Activated CD8-positive, alpha-beta T cell treated with anti-CD3 and anti-CD28 coated beads for 36 hours (primary cell): ENCODE measurements at regions not wholly inside any gene's neighbourhood (a gene's known extent, or its start where the extent isn't known, plus 50 kb on each side); places are given as distances from the start of the nearest gene placed in this dataset.

ENCODE experiments used
- ATAC-seq: fragments of 200-7000 bp; cut with Tn5 transposase; one replicate; pipeline ENCODE4 v1.10.0; 2021; ENCODE audit warnings: mild to moderate bottlenecking, moderate library complexity
- CTCF ChIA-PET: fragments of 350-600 bp; sonication (Branson Sonifier 250); formaldehyde crosslinking; loops from one replicate; lab custom pipeline; 2021; ENCODE audit warnings: antibody characterized with exemption; lab: Charles Lee
- POLR2A ChIA-PET: fragments of 350-600 bp; sonication (Branson Sonifier 250); formaldehyde crosslinking; loops from one replicate; lab custom pipeline; 2021; ENCODE audit warnings: antibody characterized with exemption; lab: Charles Lee
- DNase-seq: peaks from one replicate; pipeline ENCODE4 v3.0.0-alpha.2; 2020
- H3K27ac Mint-ChIP-seq: one replicate; pipeline ENCODE4 v1.8.0; 2021; ENCODE audit warnings: mild to moderate bottlenecking, mixed read lengths
- H3K27me3 Mint-ChIP-seq: one replicate; pipeline ENCODE4 v1.8.0; 2021; ENCODE audit warnings: mixed read lengths
- H3K36me3 Mint-ChIP-seq: one replicate; pipeline ENCODE4 v1.8.0; 2021; ENCODE audit warnings: low read depth, mixed read lengths
- H3K4me1 Mint-ChIP-seq: one replicate; pipeline ENCODE4 v1.8.0; 2021; ENCODE audit warnings: low read depth, mixed read lengths
- H3K4me3 Mint-ChIP-seq: one replicate; pipeline ENCODE4 v1.8.0; 2021; ENCODE audit warnings: mild to moderate bottlenecking, moderate library complexity, mixed read lengths
- H3K9me3 Mint-ChIP-seq: one replicate; pipeline ENCODE4 v1.8.0; 2021; ENCODE audit warnings: mixed read lengths
- CTCF ChIP-seq: fragments of 200-600 bp; IDR thresholded peaks from one replicate; pipeline ENCODE4 v1.8.0; 2022; ENCODE audit warnings: antibody characterized with exemption, mild to moderate bottlenecking
- intact Hi-C: fragments of 100-400 bp; cut with micrococcal nuclease; formaldehyde crosslinking; loops from one replicate; pipeline ENCODE4 v1.10.0; 2022

DNA sequence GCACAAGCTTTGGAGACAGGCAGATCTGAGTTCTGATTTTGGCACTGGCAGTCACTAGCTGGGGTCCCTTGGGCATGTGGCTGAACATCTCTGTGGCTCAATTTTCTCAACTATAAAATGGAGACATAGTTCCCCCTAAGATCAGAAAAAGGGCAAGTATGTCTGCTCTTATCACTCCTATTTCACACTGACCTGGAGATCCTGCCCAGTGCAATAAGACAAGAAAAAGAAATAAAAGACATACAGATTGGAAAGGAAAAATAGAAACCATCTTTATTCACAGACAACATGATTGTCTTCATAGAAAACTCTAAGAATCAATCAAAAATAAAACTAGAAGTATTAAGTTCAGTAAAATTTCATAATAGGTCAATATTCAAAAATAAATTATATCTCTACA lies 56.0 kb upstream of the LHX1 start:
- no peak overlapping the region for H3K27ac Mint-ChIP-seq
- no peak for ATAC-seq
- H3K9me3 Mint-ChIP-seq, result peaks cover 13% of the 10 kb centered on the region
- intact Hi-C loops, result no loop called here
- H3K27me3 Mint-ChIP-seq, result peaks cover 33% of the 10 kb centered on the region
- H3K4me1 Mint-ChIP-seq, result no peaks in the 10 kb centered on the region
- no peaks in the 10 kb centered on the region for H3K36me3 Mint-ChIP-seq
- TF ChIP-seq CTCF, result no peak
- no peak for DNase-seq
- H3K4me3 Mint-ChIP-seq, result no peak overlapping the region
- POLR2A ChIA-PET, result interaction anchor here (0.7 kb wide), 1 partner anchor 48 kb away, joined by 3 read pairs; no protein-coding TSS in a partner anchor
- CTCF ChIA-PET, result no interaction called here

GRCh38 chr17:36884495-36885152 lies 52.7 kb upstream of the LHX1 start:
- POLR2A ChIA-PET, result no interaction called here

DNA sequence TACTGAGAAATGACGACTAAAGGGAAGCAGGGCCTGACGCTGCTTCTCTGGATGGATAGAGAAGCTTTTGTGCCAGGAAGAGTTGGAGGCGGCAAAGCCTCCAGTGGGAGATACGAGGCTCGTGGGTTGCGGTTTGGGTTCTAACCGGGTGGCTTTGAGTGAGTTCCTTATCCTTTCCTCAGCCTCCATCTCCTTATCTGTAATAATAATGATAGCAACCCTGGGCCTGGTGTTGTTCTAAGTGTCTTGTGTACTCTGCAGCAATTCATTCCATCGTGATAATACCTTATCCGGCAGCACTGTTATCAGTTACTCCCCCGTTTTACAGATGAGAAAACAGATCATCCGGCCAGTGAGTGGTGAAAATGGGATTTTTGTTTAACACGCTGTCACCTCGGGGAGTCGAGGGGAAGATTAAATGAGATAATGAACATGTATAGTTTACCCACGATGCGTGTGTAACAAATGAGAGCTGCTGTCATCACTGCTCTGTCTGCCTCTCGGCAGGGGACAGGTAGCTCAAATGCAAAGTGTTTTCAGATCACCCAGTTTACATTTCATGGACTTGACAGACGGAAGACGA lies 52.0 kb upstream of the LHX1 start:
- Mint-ChIP-seq H3K27ac (no peak overlapping the region), H3K4me1 (no peaks in the 10 kb centered on the region), H3K27me3 (peaks cover 34% of the 10 kb centered on the region), H3K4me3 (no peak overlapping the region), H3K36me3 (no peaks in the 10 kb centered on the region), H3K9me3 (peaks cover 13% of the 10 kb centered on the region)
- DNase-seq (no peak), ATAC-seq (no peak)
- intact Hi-C loops, result no loop called here
- TF ChIP-seq CTCF, result no peak
- CTCF ChIA-PET, result no interaction called here
- POLR2A ChIA-PET, result interaction anchor here (0.6 to 1.4 kb wide), 2 partner anchors 9 to 60 kb away, joined by 3 read pairs; no protein-coding TSS in a partner anchor

More at GRCh38 chr17:36884495-36885152, 52.7 kb upstream of the LHX1 start:
- Mint-ChIP-seq H3K4me1 (no peaks in the 10 kb centered on the region), H3K27me3 (peaks cover 34% of the 10 kb centered on the region), H3K9me3 (peaks cover 13% of the 10 kb centered on the region), H3K36me3 (no peaks in the 10 kb centered on the region), H3K4me3 (no peak overlapping the region), H3K27ac (no peak overlapping the region)
- DNase-seq (no peak), ATAC-seq (no peak)
- TF ChIP-seq CTCF, result no peak
- intact Hi-C loops, result no loop called here
- CTCF ChIA-PET, result no interaction called here

- intact Hi-C loops, result no loop called here
- peaks cover 12% of the 10 kb centered on the region for H3K9me3 Mint-ChIP-seq
- H3K27me3 Mint-ChIP-seq, result peaks cover 32% of the 10 kb centered on the region
- H3K4me1 Mint-ChIP-seq, result no peaks in the 10 kb centered on the region
- DNase-seq, result no peak
- H3K4me3 Mint-ChIP-seq, result no peak overlapping the region
- TF ChIP-seq CTCF, result no peak
- ChIA-PET POLR2A (interaction anchor here (0.6 to 1.4 kb wide), 2 partner anchors 9 to 61 kb away, joined by 3 read pairs; no protein-coding TSS in a partner anchor), CTCF (no interaction called here)
- H3K27ac Mint-ChIP-seq, result no peak overlapping the region
- no peak for ATAC-seq
- no peaks in the 10 kb centered on the region for H3K36me3 Mint-ChIP-seq
Measured at GRCh38 chr17:36885771-36886377, 51.4 kb upstream of the LHX1 start.
